Neuronal stem cell (in vitro differentiated cells): ENCODE measurements at regions not wholly inside any gene's neighbourhood (a gene's known extent, or its start where the extent isn't known, plus 50 kb on each side); places are given as distances from the start of the nearest gene placed in this dataset.

ENCODE experiments used
- DNase-seq: peaks from one replicate; pipeline ENCODE4 v3.0.0-alpha.2; 2013; ENCODE audit warnings: low spot score
- H2AFZ ChIP-seq: one replicate; pipeline ENCODE4 v1.6.1; 2013; ENCODE audit warnings: mild to moderate bottlenecking, low read length, inconsistent platforms
- H2AK5ac ChIP-seq: 2 replicates; pipeline ENCODE4 v1.6.1; 2013; ENCODE audit warnings: low read depth, mild to moderate bottlenecking, inconsistent platforms, low read length, moderate library complexity, mixed read lengths
- H2BK120ac ChIP-seq: 2 replicates; pipeline ENCODE4 v1.6.1; 2013; ENCODE audit warnings: low read depth, mild to moderate bottlenecking, inconsistent platforms, low read length, moderate library complexity, mixed read lengths
- H2BK12ac ChIP-seq: one replicate; pipeline ENCODE4 v1.6.1; 2013; ENCODE audit warnings: low read length, inconsistent platforms
- H2BK15ac ChIP-seq: 2 replicates; pipeline ENCODE4 v1.6.1; 2013; ENCODE audit warnings: mild to moderate bottlenecking, low read length, inconsistent platforms, mixed read lengths
- H2BK5ac ChIP-seq: one replicate; pipeline ENCODE4 v1.6.1; 2013; ENCODE audit warnings: inconsistent platforms, mild to moderate bottlenecking, low read length, moderate library complexity
- H3K14ac ChIP-seq: one replicate; pipeline ENCODE4 v1.6.1; 2013; ENCODE audit warnings: low read length, inconsistent platforms
- H3K18ac ChIP-seq: 2 replicates; pipeline ENCODE4 v1.6.1; 2013; ENCODE audit warnings: low read length, inconsistent platforms
- H3K23ac ChIP-seq: 2 replicates; pipeline ENCODE4 v1.6.1; 2013; ENCODE audit warnings: low read depth, mild to moderate bottlenecking, mixed read lengths, low read length, inconsistent platforms; ENCODE audit not compliant: poor library complexity
- H3K27ac ChIP-seq: replicated peaks from 3 replicates; pipeline ENCODE4 v1.5.1; 2013; ENCODE audit warnings: low read length, inconsistent platforms
- H3K27me3 ChIP-seq, 3 experiments: 2 replicates each; pipeline ENCODE4 v1.6.1; 2013; ENCODE audit warnings: low read length in 3 of 3, mild to moderate bottlenecking in 2 of 3, inconsistent platforms in 1 of 3, low read depth in 1 of 3, mixed read lengths in 1 of 3, moderate library complexity in 1 of 3; ENCODE audit not compliant: control insufficient read depth in 3 of 3, insufficient read depth in 3 of 3
- H3K36me3 ChIP-seq, 2 donors: replicated peaks in 1 of 2; 2 replicates each; pipeline ENCODE4 v1.6.1; 2013; ENCODE audit warnings: low read length in 2 of 2; ENCODE audit not compliant: control insufficient read depth in 2 of 2, insufficient read depth in 2 of 2
- H3K4ac ChIP-seq: 2 replicates; pipeline ENCODE4 v1.6.1; 2013; ENCODE audit warnings: inconsistent platforms, mild to moderate bottlenecking, low read length, moderate library complexity
- H3K4me1 ChIP-seq, 2 donors: 1 replicate in 1 of 2; 2 replicates in 1 of 2; pipeline ENCODE4 v1.6.1; 2013; ENCODE audit warnings: low read length in 2 of 2, low read depth in 1 of 2; ENCODE audit not compliant: control insufficient read depth in 2 of 2, insufficient read depth in 1 of 2
- H3K4me2 ChIP-seq: one replicate; pipeline ENCODE4 v1.6.1; 2013; ENCODE audit warnings: mild to moderate bottlenecking, low read length, inconsistent platforms; ENCODE audit not compliant: insufficient read depth, poor library complexity, severe bottlenecking
- H3K4me3 ChIP-seq, 2 donors: 2 replicates each; pipeline ENCODE4 v1.5.1; 2013; ENCODE audit warnings: low read length in 2 of 2, mild to moderate bottlenecking in 2 of 2, inconsistent platforms in 1 of 2, moderate library complexity in 1 of 2
- H3K79me1 ChIP-seq: one replicate; pipeline ENCODE4 v1.6.1; 2013; ENCODE audit warnings: low read depth, mild to moderate bottlenecking, inconsistent platforms, low read length, moderate library complexity
- H3K9ac ChIP-seq: one replicate; pipeline ENCODE4 v1.6.1; 2013; ENCODE audit warnings: mild to moderate bottlenecking, low read depth, low read length, inconsistent platforms; ENCODE audit not compliant: poor library complexity
- H3K9me3 ChIP-seq, 2 donors: replicated peaks in 1 of 2; 2 replicates each; pipeline versions ENCODE3 to v1.6.1; 2013; ENCODE audit warnings: low read length in 2 of 2, mild to moderate bottlenecking in 2 of 2, inconsistent platforms in 1 of 2, low read depth in 1 of 2, mixed read lengths in 1 of 2, moderate library complexity in 1 of 2; ENCODE audit not compliant: control insufficient read depth in 2 of 2, insufficient read depth in 1 of 2
- H4K8ac ChIP-seq: one replicate; pipeline ENCODE4 v1.6.1; 2013; ENCODE audit warnings: low read depth, mild to moderate bottlenecking, inconsistent platforms, low read length, moderate library complexity
- H4K91ac ChIP-seq: one replicate; pipeline ENCODE4 v1.6.1; 2013; ENCODE audit warnings: low read length, low read depth, mild to moderate bottlenecking, inconsistent platforms; ENCODE audit not compliant: poor library complexity
- WGBS, 2 donors: extraction: QIAGEN DNeasy Blood & Tissue Kit; methylation state at CpG; one replicate each; pipeline ENCODE4 v1.1.7; 2013; ENCODE audit warnings: missing lambda C conversion rate in 2 of 2, mixed read lengths in 1 of 2; ENCODE audit not compliant: insufficient read length in 2 of 2, insufficient replicate concordance in 1 of 2; ENCODE audit errors: extremely low coverage in 2 of 2; 5-methylcytosine and 5-hydroxymethylcytosine counted together

- Histone ChIP-seq H3K4me2 (no peak overlapping the region), H3K4me1 (peaks cover 5 to 15% of the 10 kb centered on the region in 2 donors), H4K91ac (no peak overlapping the region), H3K36me3 (no peaks in the 10 kb centered on the region), H2BK120ac (no peak overlapping the region), H4K8ac (no peak overlapping the region), H2AFZ (no peak overlapping the region), H2AK5ac (no peak overlapping the region), H2BK12ac (no peak overlapping the region), H3K27ac (no peak overlapping the region), H3K9ac (no peak overlapping the region), H3K79me1 (no peaks in the 10 kb centered on the region), H2BK15ac (no peak overlapping the region), H3K27me3 (no peaks in the 10 kb centered on the region), H3K4me3 (no peak overlapping the region), H3K14ac (no peak overlapping the region), H3K23ac (no peak overlapping the region), H2BK5ac (no peak overlapping the region), H3K9me3 (no peaks in the 10 kb centered on the region), H3K4ac (no peak overlapping the region), H3K18ac (no peak overlapping the region)
- no peak for DNase-seq
Observed at GRCh38 chr6:47145212-47145611, 103.1 kb upstream of the ADGRF1 start.

GRCh38 chr6:47144306-47144705, 102.2 kb upstream of the ADGRF1 start:
- Histone ChIP-seq H3K4me1 (peaks cover 5 to 15% of the 10 kb centered on the region in 2 donors), H3K4ac (no peak overlapping the region), H3K18ac (no peak overlapping the region), H3K27ac (no peak overlapping the region), H4K8ac (no peak overlapping the region), H3K4me2 (no peak overlapping the region), H2AK5ac (no peak overlapping the region), H3K9me3 (no peaks in the 10 kb centered on the region), H2BK5ac (no peak overlapping the region), H3K9ac (no peak overlapping the region), H2BK15ac (no peak overlapping the region), H3K23ac (no peak overlapping the region), H3K14ac (no peak overlapping the region), H2AFZ (no peak overlapping the region), H3K27me3 (no peaks in the 10 kb centered on the region), H3K4me3 (no peak overlapping the region), H3K36me3 (no peaks in the 10 kb centered on the region), H2BK12ac (no peak overlapping the region), H4K91ac (no peak overlapping the region), H3K79me1 (no peaks in the 10 kb centered on the region), H2BK120ac (no peak overlapping the region)
- no peak for DNase-seq
- WGBS, 2 donors, result no CpG with 5 or more reads among the region's 4 CpGs

GRCh38 chr6:47141963-47142362, 99.8 kb upstream of the ADGRF1 start:
- no CpG with 5 or more reads among the region's 2 CpGs for WGBS, 2 donors
- Histone ChIP-seq H3K9me3 (no peaks in the 10 kb centered on the region), H2AFZ (no peak overlapping the region)

GRCh38 chr6:47141171-47141570, 99.0 kb upstream of the ADGRF1 start:
- Histone ChIP-seq H4K8ac (no peak overlapping the region), H3K14ac (no peak overlapping the region), H2BK15ac (no peak overlapping the region), H3K9me3 (no peaks in the 10 kb centered on the region), H3K27ac (no peak overlapping the region), H2BK12ac (no peak overlapping the region), H3K36me3 (no peaks in the 10 kb centered on the region), H4K91ac (no peak overlapping the region), H3K4me2 (no peak overlapping the region), H3K18ac (no peak overlapping the region), H2AK5ac (no peak overlapping the region), H3K27me3 (no peaks in the 10 kb centered on the region), H3K4me1 (peaks cover 0 to 4% of the 10 kb centered on the region in 2 donors), H3K9ac (no peak overlapping the region), H3K4me3 (no peak overlapping the region), H2BK120ac (no peak overlapping the region), H2AFZ (peak overlapping the region; percentile 56), H3K79me1 (no peaks in the 10 kb centered on the region), H3K4ac (no peak overlapping the region), H3K23ac (no peak overlapping the region), H2BK5ac (no peak overlapping the region)
- no peak for DNase-seq
- no CpG with 5 or more reads among the region's 3 CpGs for WGBS, 2 donors

More at GRCh38 chr6:47141963-47142362, 99.8 kb upstream of the ADGRF1 start:
- no peak overlapping the region for H4K8ac ChIP-seq
- no peak overlapping the region for H3K23ac ChIP-seq
- H3K4me1 ChIP-seq, result peaks cover 4 to 10% of the 10 kb centered on the region in 2 donors
- H3K4me3 ChIP-seq, result no peak overlapping the region
- H2BK5ac ChIP-seq, result no peak overlapping the region
- no peaks in the 10 kb centered on the region for H3K79me1 ChIP-seq
- no peak overlapping the region for H4K91ac ChIP-seq
- no peak overlapping the region for H2AK5ac ChIP-seq
- no peak overlapping the region for H2BK120ac ChIP-seq
- no peak overlapping the region for H3K27ac ChIP-seq
- H3K27me3 ChIP-seq, result no peaks in the 10 kb centered on the region
- no peak overlapping the region for H3K4ac ChIP-seq
- no peak overlapping the region for H3K18ac ChIP-seq
- DNase-seq, result no peak
- no peak overlapping the region for H3K9ac ChIP-seq
- H3K4me2 ChIP-seq, result no peak overlapping the region
- H3K36me3 ChIP-seq, result no peaks in the 10 kb centered on the region
- no peak overlapping the region for H2BK15ac ChIP-seq
- H2BK12ac ChIP-seq, result no peak overlapping the region
- H3K14ac ChIP-seq, result no peak overlapping the region
